Duodenal mucosa (tissue), 2 donors: ENCODE measurements at regions not wholly inside any gene's neighbourhood (a gene's known extent, or its start where the extent isn't known, plus 50 kb on each side); places are given as distances from the start of the nearest gene placed in this dataset.
"Not testable (repeated sequence)": the region's sequence is repeated elsewhere in the genome, so short reads cannot be mapped to it uniquely, and the experiment has no call there.

ENCODE experiments used
- H3K27ac ChIP-seq: one replicate; pipeline ENCODE4 v1.7.0; 2013; ENCODE audit warnings: low read depth, low read length
- H3K27me3 ChIP-seq, 2 donors: one replicate each; pipeline ENCODE4 v1.7.0; 2013; ENCODE audit warnings: low read length in 2 of 2, control low read depth in 1 of 2; ENCODE audit not compliant: insufficient read depth in 2 of 2, control insufficient read depth in 1 of 2
- H3K36me3 ChIP-seq, 2 donors: one replicate each; pipeline ENCODE4 v1.7.0; 2013; ENCODE audit warnings: low read length in 2 of 2, control low read depth in 1 of 2; ENCODE audit not compliant: insufficient read depth in 2 of 2, control insufficient read depth in 1 of 2
- H3K4me1 ChIP-seq, 2 donors: one replicate each; pipeline ENCODE4 v1.7.0; 2013; ENCODE audit warnings: low read length in 2 of 2, control low read depth in 1 of 2; ENCODE audit not compliant: insufficient read depth in 2 of 2, control insufficient read depth in 1 of 2
- H3K4me3 ChIP-seq, 2 donors: one replicate each; pipeline ENCODE4 v1.7.0; 2013; ENCODE audit warnings: low read length in 2 of 2, low read depth in 1 of 2
- H3K9ac ChIP-seq, 2 donors: one replicate each; pipeline ENCODE4 v1.7.0; 2013; ENCODE audit warnings: low read length in 2 of 2, low read depth in 1 of 2
- H3K9me3 ChIP-seq, 2 donors: one replicate each; pipeline ENCODE4 v1.7.0; 2013; ENCODE audit warnings: low read length in 2 of 2, control low read depth in 1 of 2; ENCODE audit not compliant: control insufficient read depth in 1 of 2

GRCh38 chr4:84336964-84337705 is 162.0 kb downstream of the NKX6-1 start:
- no peak overlapping the region for H3K4me3 ChIP-seq
- H3K4me1 ChIP-seq = no peaks in the 10 kb centered on the region
- no peak overlapping the region for H3K27ac ChIP-seq
- no peaks in the 10 kb centered on the region for H3K36me3 ChIP-seq
- peaks cover 0 to 5% of the 10 kb centered on the region in 2 donors for H3K9me3 ChIP-seq
- no peak overlapping the region for H3K9ac ChIP-seq
- H3K27me3 ChIP-seq = no peaks in the 10 kb centered on the region

- no peaks in the 10 kb centered on the region for H3K27me3 ChIP-seq
Measured at GRCh38 chr4:84327526-84327925, 171.6 kb downstream of the NKX6-1 start.

GRCh38 chr4:84325625-84326024 is 173.5 kb downstream of the NKX6-1 start:
- no peaks in the 10 kb centered on the region for H3K36me3 ChIP-seq
- no peak overlapping the region for H3K27ac ChIP-seq
- no peaks in the 10 kb centered on the region for H3K9me3 ChIP-seq
- no peak overlapping the region for H3K9ac ChIP-seq
- no peak overlapping the region for H3K4me3 ChIP-seq
- no peaks in the 10 kb centered on the region for H3K4me1 ChIP-seq
- no peaks in the 10 kb centered on the region for H3K27me3 ChIP-seq

More at GRCh38 chr4:84327526-84327925, 171.6 kb downstream of the NKX6-1 start:
- no peaks in the 10 kb centered on the region for H3K36me3 ChIP-seq
- no peaks in the 10 kb centered on the region for H3K9me3 ChIP-seq
- H3K27ac ChIP-seq = no peak overlapping the region
- H3K4me1 ChIP-seq = no peaks in the 10 kb centered on the region
- H3K4me3 ChIP-seq = no peak overlapping the region
- no peak overlapping the region for H3K9ac ChIP-seq

- Histone ChIP-seq H3K9me3 (no peaks in the 10 kb centered on the region), H3K36me3 (no peaks in the 10 kb centered on the region), H3K4me1 (no peaks in the 10 kb centered on the region), H3K9ac (no peak overlapping the region), H3K4me3 (no peak overlapping the region), H3K27me3 (no peaks in the 10 kb centered on the region), H3K27ac (no peak overlapping the region)
Measured at GRCh38 chr4:84324303-84325245, 174.5 kb downstream of the NKX6-1 start.

GRCh38 chr4:84319124-84319523 is 180.0 kb downstream of the NKX6-1 start:
- Histone ChIP-seq H3K27me3 (no peaks in the 10 kb centered on the region), H3K36me3 (no peaks in the 10 kb centered on the region), H3K9me3 (no peaks in the 10 kb centered on the region), H3K4me1 (no peaks in the 10 kb centered on the region), H3K4me3 (no peak overlapping the region), H3K9ac (no peak overlapping the region), H3K27ac (no peak overlapping the region)

GRCh38 chr4:84317513-84317912 is 181.6 kb downstream of the NKX6-1 start:
- Histone ChIP-seq H3K4me1 (no peaks in the 10 kb centered on the region), H3K4me3 (no peak overlapping the region), H3K36me3 (no peaks in the 10 kb centered on the region), H3K9me3 (no peaks in the 10 kb centered on the region), H3K9ac (no peak overlapping the region), H3K27me3 (no peaks in the 10 kb centered on the region), H3K27ac (no peak overlapping the region)

- no peaks in the 10 kb centered on the region for H3K4me1 ChIP-seq
- H3K9ac ChIP-seq = no peak overlapping the region
- no peaks in the 10 kb centered on the region for H3K9me3 ChIP-seq
- no peak overlapping the region for H3K4me3 ChIP-seq
- no peaks in the 10 kb centered on the region for H3K27me3 ChIP-seq
- H3K27ac ChIP-seq = no peak overlapping the region
- H3K36me3 ChIP-seq = no peaks in the 10 kb centered on the region
Measured at GRCh38 chr4:84312426-84313012, 186.6 kb downstream of the NKX6-1 start.

GRCh38 chr4:84309191-84309590 is 189.9 kb downstream of the NKX6-1 start:
- no peak overlapping the region for H3K27ac ChIP-seq
- H3K27me3 ChIP-seq = no peaks in the 10 kb centered on the region
- no peaks in the 10 kb centered on the region for H3K9me3 ChIP-seq
- H3K9ac ChIP-seq = no peak overlapping the region
- no peak overlapping the region for H3K4me3 ChIP-seq
- H3K4me1 ChIP-seq = no peaks in the 10 kb centered on the region
- no peaks in the 10 kb centered on the region for H3K36me3 ChIP-seq

- H3K36me3 ChIP-seq, H3K27ac ChIP-seq, H3K9me3 ChIP-seq, H3K9ac ChIP-seq, H3K4me3 ChIP-seq, H3K4me1 ChIP-seq, H3K27me3 ChIP-seq: not testable (repeated sequence)
Measured at GRCh38 chr4:84298719-84299254, 200.3 kb downstream of the NKX6-1 start.
